Activated CD8-positive, alpha-beta T cell treated with anti-CD3 and anti-CD28 coated beads, Interleukin-2, amount 10 ng/mL, durations not matched to agents 7 days and 5 days (primary cell): ENCODE measurements at regions not wholly inside any gene's neighbourhood (a gene's known extent, or its start where the extent isn't known, plus 50 kb on each side); places are given as distances from the start of the nearest gene placed in this dataset.

Experiments
- ATAC-seq: fragments of 150-1000 bp; cut with Tn5 transposase; one replicate; pipeline ENCODE4 v1.10.0; 2021; ENCODE audit warnings: moderate library complexity
- CTCF ChIA-PET: fragments of 350-600 bp; sonication (Branson Sonifier 250); formaldehyde crosslinking; loops from one replicate; lab custom pipeline; 2021; ENCODE audit warnings: antibody characterized with exemption; lab: Charles Lee
- POLR2A ChIA-PET: fragments of 350-600 bp; sonication (Branson Sonifier 250); formaldehyde crosslinking; loops from one replicate; lab custom pipeline; 2021; ENCODE audit warnings: antibody characterized with exemption; lab: Charles Lee
- DNase-seq: peaks from one replicate; pipeline ENCODE4 v3.0.0-alpha.2; 2020
- H3K27ac Mint-ChIP-seq: one replicate; pipeline ENCODE4 v1.8.0; 2021; ENCODE audit warnings: mild to moderate bottlenecking, mixed read lengths
- H3K27me3 Mint-ChIP-seq: one replicate; pipeline ENCODE4 v1.8.0; 2021; ENCODE audit warnings: low read depth, mixed read lengths
- H3K36me3 Mint-ChIP-seq: one replicate; pipeline ENCODE4 v1.8.0; 2021; ENCODE audit warnings: low read depth, mixed read lengths
- H3K4me1 Mint-ChIP-seq: one replicate; pipeline ENCODE4 v1.8.0; 2021; ENCODE audit warnings: low read depth, mixed read lengths
- H3K4me3 Mint-ChIP-seq: one replicate; pipeline ENCODE4 v1.8.0; 2021; ENCODE audit warnings: mild to moderate bottlenecking, mixed read lengths
- H3K9me3 Mint-ChIP-seq: one replicate; pipeline ENCODE4 v1.8.0; 2022; ENCODE audit warnings: mixed read lengths; ENCODE audit not compliant: insufficient read depth

GRCh38 chr21:14842601-14843000, 222.2 kb downstream of the NRIP1 start:
- no peaks in the 10 kb centered on the region for H3K27me3 Mint-ChIP-seq
- no peak for ATAC-seq
- CTCF ChIA-PET, result no interaction called here

GRCh38 chr21:14841511-14842472, 223.0 kb downstream of the NRIP1 start:
- Mint-ChIP-seq H3K4me3 (no peak overlapping the region), H3K36me3 (no peaks in the 10 kb centered on the region), H3K4me1 (no peaks in the 10 kb centered on the region), H3K9me3 (peaks cover 5% of the 10 kb centered on the region), H3K27ac (no peak overlapping the region), H3K27me3 (no peaks in the 10 kb centered on the region)
- DNase-seq, result no peak
- ATAC-seq, result no peak
- ChIA-PET POLR2A (no interaction called here), CTCF (no interaction called here)

More at GRCh38 chr21:14842601-14843000, 222.2 kb downstream of the NRIP1 start:
- POLR2A ChIA-PET, result no interaction called here
- Mint-ChIP-seq H3K4me3 (no peak overlapping the region), H3K9me3 (peaks cover 6% of the 10 kb centered on the region), H3K4me1 (no peaks in the 10 kb centered on the region), H3K36me3 (no peaks in the 10 kb centered on the region), H3K27ac (no peak overlapping the region)
- DNase-seq, result no peak

GRCh38 chr21:14838400-14838799, 226.4 kb downstream of the NRIP1 start:
- no peak overlapping the region for H3K4me3 Mint-ChIP-seq
- CTCF ChIA-PET, result no interaction called here
- H3K9me3 Mint-ChIP-seq, result peaks cover 3% of the 10 kb centered on the region
- POLR2A ChIA-PET, result no interaction called here
- no peak overlapping the region for H3K27ac Mint-ChIP-seq
- no peaks in the 10 kb centered on the region for H3K27me3 Mint-ChIP-seq
- no peak for ATAC-seq
- no peaks in the 10 kb centered on the region for H3K36me3 Mint-ChIP-seq
- no peak for DNase-seq
- no peaks in the 10 kb centered on the region for H3K4me1 Mint-ChIP-seq

- Mint-ChIP-seq H3K9me3 (no peaks in the 10 kb centered on the region), H3K36me3 (no peaks in the 10 kb centered on the region), H3K4me3 (no peak overlapping the region), H3K27ac (no peak overlapping the region), H3K4me1 (no peaks in the 10 kb centered on the region), H3K27me3 (no peaks in the 10 kb centered on the region)
- POLR2A ChIA-PET, result no interaction called here
- ATAC-seq (no peak), DNase-seq (no peak)
- CTCF ChIA-PET, result no interaction called here
Measured at GRCh38 chr21:14836950-14837349, 227.8 kb downstream of the NRIP1 start.

- H3K27me3 Mint-ChIP-seq, result no peaks in the 10 kb centered on the region
- ChIA-PET POLR2A (no interaction called here), CTCF (interaction anchor here (1.0 kb wide), 1 partner anchor 28 kb away, joined by 3 read pairs; no protein-coding TSS in a partner anchor)
- no peaks in the 10 kb centered on the region for H3K36me3 Mint-ChIP-seq
- ATAC-seq, result no peak
- DNase-seq, result no peak
- no peaks in the 10 kb centered on the region for H3K9me3 Mint-ChIP-seq
- H3K4me1 Mint-ChIP-seq, result no peaks in the 10 kb centered on the region
- no peak overlapping the region for H3K27ac Mint-ChIP-seq
- H3K4me3 Mint-ChIP-seq, result no peak overlapping the region
Measured at GRCh38 chr21:14833666-14834351, 231.0 kb downstream of the NRIP1 start.

GRCh38 chr21:14833241-14833640, 231.6 kb downstream of the NRIP1 start:
- H3K4me1 Mint-ChIP-seq, result no peaks in the 10 kb centered on the region
- ATAC-seq (no peak), DNase-seq (no peak)
- no peaks in the 10 kb centered on the region for H3K36me3 Mint-ChIP-seq
- CTCF ChIA-PET, result interaction anchor here (1.0 kb wide), 1 partner anchor 29 kb away, joined by 3 read pairs; no protein-coding TSS in a partner anchor
- POLR2A ChIA-PET, result no interaction called here
- no peaks in the 10 kb centered on the region for H3K9me3 Mint-ChIP-seq
- H3K27ac Mint-ChIP-seq, result no peak overlapping the region
- H3K27me3 Mint-ChIP-seq, result no peaks in the 10 kb centered on the region
- no peak overlapping the region for H3K4me3 Mint-ChIP-seq

GRCh38 chr21:14830307-14830706, 234.5 kb downstream of the NRIP1 start:
- H3K4me1 Mint-ChIP-seq, result no peaks in the 10 kb centered on the region
- H3K27me3 Mint-ChIP-seq, result no peaks in the 10 kb centered on the region
- no peak for ATAC-seq
- H3K36me3 Mint-ChIP-seq, result no peaks in the 10 kb centered on the region
- no peak for DNase-seq
- H3K9me3 Mint-ChIP-seq, result no peaks in the 10 kb centered on the region
- ChIA-PET CTCF (no interaction called here), POLR2A (no interaction called here)
- H3K27ac Mint-ChIP-seq, result no peak overlapping the region
- no peak overlapping the region for H3K4me3 Mint-ChIP-seq

GRCh38 chr21:14829685-14830084, 235.1 kb downstream of the NRIP1 start:
- ATAC-seq, result no peak
- H3K27ac Mint-ChIP-seq, result no peak overlapping the region
- DNase-seq, result no peak

GRCh38 chr21:14827468-14827867, 237.3 kb downstream of the NRIP1 start:
- POLR2A ChIA-PET, result no interaction called here
- CTCF ChIA-PET, result no interaction called here
- H3K4me3 Mint-ChIP-seq, result no peak overlapping the region

More at GRCh38 chr21:14829685-14830084, 235.1 kb downstream of the NRIP1 start:
- H3K27me3 Mint-ChIP-seq, result no peaks in the 10 kb centered on the region
- no peaks in the 10 kb centered on the region for H3K9me3 Mint-ChIP-seq
- H3K4me3 Mint-ChIP-seq, result no peak overlapping the region
- ChIA-PET POLR2A (no interaction called here), CTCF (no interaction called here)
- no peaks in the 10 kb centered on the region for H3K36me3 Mint-ChIP-seq
- no peaks in the 10 kb centered on the region for H3K4me1 Mint-ChIP-seq

GRCh38 chr21:14826630-14827029, 238.2 kb downstream of the NRIP1 start:
- no peak overlapping the region for H3K4me3 Mint-ChIP-seq
- H3K27me3 Mint-ChIP-seq, result no peaks in the 10 kb centered on the region
- H3K4me1 Mint-ChIP-seq, result no peaks in the 10 kb centered on the region
- H3K9me3 Mint-ChIP-seq, result no peaks in the 10 kb centered on the region
- CTCF ChIA-PET, result no interaction called here
- H3K36me3 Mint-ChIP-seq, result no peaks in the 10 kb centered on the region
- no peak for ATAC-seq
- no peak for DNase-seq
- POLR2A ChIA-PET, result no interaction called here
- no peak overlapping the region for H3K27ac Mint-ChIP-seq

More at GRCh38 chr21:14827468-14827867, 237.3 kb downstream of the NRIP1 start:
- H3K27me3 Mint-ChIP-seq, result no peaks in the 10 kb centered on the region
- ATAC-seq (no peak), DNase-seq (no peak)
- no peaks in the 10 kb centered on the region for H3K4me1 Mint-ChIP-seq
- H3K27ac Mint-ChIP-seq, result no peak overlapping the region
- H3K9me3 Mint-ChIP-seq, result no peaks in the 10 kb centered on the region
- H3K36me3 Mint-ChIP-seq, result no peaks in the 10 kb centered on the region

GRCh38 chr21:14825514-14825974, 239.3 kb downstream of the NRIP1 start:
- ATAC-seq (no peak), DNase-seq (no peak)
- CTCF ChIA-PET, result no interaction called here
- POLR2A ChIA-PET, result no interaction called here
- H3K36me3 Mint-ChIP-seq, result no peaks in the 10 kb centered on the region
- H3K4me3 Mint-ChIP-seq, result no peak overlapping the region
- H3K4me1 Mint-ChIP-seq, result no peaks in the 10 kb centered on the region
- H3K27me3 Mint-ChIP-seq, result no peaks in the 10 kb centered on the region
- H3K9me3 Mint-ChIP-seq, result no peaks in the 10 kb centered on the region
- no peak overlapping the region for H3K27ac Mint-ChIP-seq

GRCh38 chr21:14824126-14824525, 240.7 kb downstream of the NRIP1 start:
- Mint-ChIP-seq H3K4me3 (no peak overlapping the region), H3K4me1 (no peaks in the 10 kb centered on the region), H3K27me3 (no peaks in the 10 kb centered on the region), H3K36me3 (no peaks in the 10 kb centered on the region), H3K27ac (no peak overlapping the region), H3K9me3 (no peaks in the 10 kb centered on the region)
- ATAC-seq (no peak), DNase-seq (no peak)
- ChIA-PET POLR2A (no interaction called here), CTCF (no interaction called here)
